GM23338 (cell line): ENCODE measurements at regions not wholly inside any gene's neighbourhood (a gene's known extent, or its start where the extent isn't known, plus 50 kb on each side); places are given as distances from the start of the nearest gene placed in this dataset.

ENCODE experiments used
- ATAC-seq: fragments of 200-7000 bp; cut with Tn5 transposase; 3 replicates; pipeline ENCODE4 v1.9.1; 2020
- DNase-seq: peaks from one replicate; pipeline ENCODE4 v3.0.0-alpha.2; 2015; ENCODE audit warnings: low spot score
- H2AFZ ChIP-seq: fragments of 200-600 bp; sonication (generic); 2 replicates; pipeline ENCODE4 v1.8.0; 2016; ENCODE audit warnings: antibody characterized with exemption, mild to moderate bottlenecking, moderate library complexity
- H3F3A ChIP-seq: fragments of 200-600 bp; sonication (generic); replicated peaks from 2 replicates; pipeline ENCODE4 v1.8.0; 2017; ENCODE audit warnings: antibody characterized with exemption, mixed run types, low read depth
- H3K27ac ChIP-seq: fragments of 200-600 bp; sonication (generic); 2 replicates; pipeline ENCODE4 v1.6.1; 2016; ENCODE audit warnings: low read depth
- H3K27me3 ChIP-seq: fragments of 200-600 bp; sonication (generic); 2 replicates; pipeline ENCODE4 v1.8.0; 2016; ENCODE audit warnings: mild to moderate bottlenecking, mixed run types, moderate library complexity; ENCODE audit not compliant: insufficient read depth
- H3K36me3 ChIP-seq: fragments of 200-600 bp; sonication (generic); 2 replicates; pipeline ENCODE4 v1.8.0; 2016; ENCODE audit warnings: mild to moderate bottlenecking; ENCODE audit not compliant: insufficient read depth
- H3K4me1 ChIP-seq: fragments of 200-600 bp; sonication (generic); 2 replicates; pipeline ENCODE4 v1.8.0; 2016; ENCODE audit warnings: mild to moderate bottlenecking, moderate library complexity; ENCODE audit not compliant: insufficient read depth
- H3K4me2 ChIP-seq: fragments of 200-600 bp; sonication (generic); 2 replicates; pipeline ENCODE4 v1.7.1; 2017; ENCODE audit warnings: mixed run types
- H3K4me3 ChIP-seq: fragments of 200-600 bp; sonication (generic); 2 replicates; pipeline ENCODE4 v1.6.1; 2016; ENCODE audit warnings: mixed run types
- H3K79me2 ChIP-seq: fragments of 200-600 bp; sonication (generic); replicated peaks from 2 replicates; pipeline ENCODE4 v1.8.0; 2017; ENCODE audit warnings: mild to moderate bottlenecking; ENCODE audit not compliant: insufficient read depth
- H3K9me2 ChIP-seq: fragments of 200-600 bp; sonication (generic); 2 replicates; pipeline ENCODE4 v1.8.0; 2017; ENCODE audit not compliant: insufficient read depth
- H4K20me1 ChIP-seq: fragments of 200-600 bp; sonication (generic); replicated peaks from 2 replicates; pipeline ENCODE4 v1.8.0; 2017; ENCODE audit warnings: mild to moderate bottlenecking; ENCODE audit not compliant: insufficient read depth
- H3K27ac Mint-ChIP-seq: 2 replicates; pipeline ENCODE4 v1.8.0; 2020; ENCODE audit warnings: inconsistent platforms, mild to moderate bottlenecking, moderate library complexity, mixed read lengths
- H3K27me3 Mint-ChIP-seq: 3 replicates; pipeline ENCODE4 v1.8.0; 2022; ENCODE audit warnings: low read depth, mild to moderate bottlenecking, moderate library complexity, mixed read lengths, inconsistent platforms; ENCODE audit not compliant: insufficient read depth, poor library complexity
- H3K36me3 Mint-ChIP-seq: 3 replicates; pipeline ENCODE4 v1.8.0; 2021; ENCODE audit warnings: low read depth, mild to moderate bottlenecking, inconsistent platforms, moderate library complexity, mixed read lengths
- H3K4me1 Mint-ChIP-seq: 3 replicates; pipeline ENCODE4 v1.8.0; 2020; ENCODE audit warnings: mild to moderate bottlenecking, inconsistent platforms, mixed read lengths
- H3K4me3 Mint-ChIP-seq: 3 replicates; pipeline ENCODE4 v1.8.0; 2021; ENCODE audit warnings: moderate library complexity, mild to moderate bottlenecking, inconsistent platforms, mixed read lengths
- H3K9me3 Mint-ChIP-seq: 3 replicates; pipeline ENCODE4 v1.8.0; 2020; ENCODE audit warnings: moderate library complexity, mild to moderate bottlenecking, inconsistent platforms, mixed read lengths
- CREB1 ChIP-seq: fragments of 250-450 bp; sonication (Bioruptor Pico); IDR thresholded peaks from 2 replicates; pipeline ENCODE4 v1.5.0; 2020; ENCODE audit warnings: low read depth, mild to moderate bottlenecking, moderate library complexity
- ETS1 ChIP-seq: IDR thresholded peaks from 2 replicates; pipeline ENCODE4 v1.6.1; 2016; ENCODE audit warnings: antibody characterized with exemption
- EZH2 ChIP-seq: fragments of 200-600 bp; sonication (generic); IDR thresholded peaks from one replicate; pipeline ENCODE4 v1.8.0; 2017; ENCODE audit warnings: antibody characterized with exemption, mild to moderate bottlenecking, low read depth; ENCODE audit not compliant: unreplicated experiment
- EZH2phosphoT487 ChIP-seq: fragments of 200-600 bp; sonication (generic); IDR thresholded peaks from one replicate; pipeline ENCODE4 v1.8.1; 2018; ENCODE audit warnings: antibody characterized with exemption; ENCODE audit not compliant: unreplicated experiment
- JUNB ChIP-seq: IDR thresholded peaks from one replicate; pipeline ENCODE4 v1.6.1; 2016; ENCODE audit warnings: antibody characterized with exemption; ENCODE audit not compliant: unreplicated experiment
- NANOG ChIP-seq: IDR thresholded peaks from 2 replicates; pipeline ENCODE4 v1.6.1; 2016; ENCODE audit warnings: antibody characterized with exemption, borderline replicate concordance
- REST ChIP-seq: IDR thresholded peaks from one replicate; pipeline ENCODE4 v1.6.1; 2018; ENCODE audit warnings: antibody characterized with exemption; ENCODE audit not compliant: unreplicated experiment
- STAT1 ChIP-seq: IDR thresholded peaks from one replicate; pipeline ENCODE4 v1.6.1; 2016; ENCODE audit warnings: antibody characterized with exemption; ENCODE audit not compliant: unreplicated experiment
- ZNF114 ChIP-seq: fragments of 250-450 bp; sonication (Bioruptor Pico); IDR thresholded peaks from 2 replicates; pipeline ENCODE4 v1.5.0; 2020; ENCODE audit warnings: mild to moderate bottlenecking, moderate library complexity
- ZNF331 ChIP-seq: fragments of 250-450 bp; sonication (Bioruptor Pico); IDR thresholded peaks from 2 replicates; pipeline ENCODE4 v1.5.0; 2020; ENCODE audit warnings: low read depth, mild to moderate bottlenecking, moderate library complexity
- ZNF462 ChIP-seq: fragments of 250-450 bp; sonication (Bioruptor Pico); IDR thresholded peaks from 2 replicates; pipeline ENCODE4 v1.5.0; 2020; ENCODE audit warnings: mild to moderate bottlenecking, moderate library complexity

GRCh38 chr6:134723081-134723871, 226.6 kb downstream of the ALDH8A1 start:
- H3F3A ChIP-seq, result no peaks in the 10 kb centered on the region
- no peak overlapping the region for H3K4me2 ChIP-seq
- no peaks in the 10 kb centered on the region for H3K4me1 Mint-ChIP-seq
- TF ChIP-seq JUNB, result no peak
- no peak for TF ChIP-seq ETS1
- no peak for TF ChIP-seq CREB1 (CRISPR knock-in tag)
- no peak for TF ChIP-seq REST
- no peak for TF ChIP-seq NANOG
- no peak for TF ChIP-seq ZNF462
- no peak for TF ChIP-seq EZH2
- no peak for TF ChIP-seq EZH2phosphoT487
- TF ChIP-seq ZNF114, result no peak
- no peak for TF ChIP-seq ZNF331 (CRISPR knock-in tag)
- no peak for TF ChIP-seq STAT1
- no peaks in the 10 kb centered on the region for H4K20me1 ChIP-seq
- H3K4me3 Mint-ChIP-seq, result no peak overlapping the region
- no peak for DNase-seq
- no peak overlapping the region for H2AFZ ChIP-seq
- no peaks in the 10 kb centered on the region for H3K36me3 Mint-ChIP-seq
- no peaks in the 10 kb centered on the region for H3K9me3 Mint-ChIP-seq
- no peaks in the 10 kb centered on the region for H3K27me3 ChIP-seq
- no peak overlapping the region; the same call in 1 of the 2 replicates for H3K27ac Mint-ChIP-seq
- no peak overlapping the region for H3K4me3 ChIP-seq
- peaks cover 2% of the 10 kb centered on the region for H3K27me3 Mint-ChIP-seq
- no peaks in the 10 kb centered on the region for H3K4me1 ChIP-seq
- H3K27ac ChIP-seq, result no peak overlapping the region
- ATAC-seq, result no peak
- H3K36me3 ChIP-seq, result no peaks in the 10 kb centered on the region
- no peaks in the 10 kb centered on the region for H3K79me2 ChIP-seq
- H3K9me2 ChIP-seq, result no peaks in the 10 kb centered on the region
